ENCODE measurements at regions not wholly inside any gene's neighbourhood (a gene's known extent, or its start where the extent isn't known, plus 50 kb on each side); places are given as distances from the start of the nearest gene placed in this dataset.

DNA sequence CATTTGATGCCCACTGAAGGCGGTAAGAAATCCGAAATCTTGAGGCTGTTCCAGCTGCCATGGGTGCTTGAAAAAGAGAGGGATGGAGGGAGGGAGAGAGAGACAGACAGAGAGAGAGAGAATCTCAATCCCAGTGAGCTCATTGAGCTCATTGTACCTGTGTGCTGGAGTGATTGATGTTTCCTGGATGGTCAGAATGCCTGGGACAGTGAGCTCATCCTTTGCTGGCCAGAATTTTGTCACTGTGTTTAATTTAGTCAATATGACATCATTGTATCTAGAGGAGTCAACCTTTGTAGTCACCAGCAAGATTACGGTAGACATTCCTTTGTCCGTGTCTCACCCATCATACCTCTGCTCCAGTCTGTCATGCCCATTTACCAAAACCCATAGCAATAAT is 625.4 kb upstream of the POM121L12 start (continued):
- TF ChIP-seq POLR2A (IDR thresholded peaks at IDR 0.05; ENCODE audit: control extremely low read depth in 1 of 2, low read depth in 2 of 2, low read length in 2 of 2) (no peak), KDM5A (IDR thresholded peaks at IDR 0.05; ENCODE audit: low read length) (no peak), RNF2 (IDR thresholded peaks at IDR 0.05; ENCODE audit: borderline replicate concordance, low read depth, low read length, missing control alignments, poor library complexity, severe bottlenecking) (no peak), BRCA1 (IDR thresholded peaks at IDR 0.05; ENCODE audit: low read depth, low read length) (no peak), CTBP2 (IDR thresholded peaks at IDR 0.05; ENCODE audit: borderline replicate concordance, insufficient read depth, insufficient read length, low read length) (no peak)

Measured in H1 (cell line).